ENCODE measurements at regions not wholly inside any gene's neighbourhood (a gene's known extent, or its start where the extent isn't known, plus 50 kb on each side); places are given as distances from the start of the nearest gene placed in this dataset.

- no peak for DNase-seq (ENCODE audit: low read depth)
Observed at GRCh38 chr5:109917154-109917546, 227.4 kb downstream of the MAN2A1 start.

GRCh38 chr5:109917966-109918365, 228.2 kb downstream of the MAN2A1 start:
- DNase-seq (ENCODE audit: low read depth), result no peak

GRCh38 chr5:109920736-109921135, 231.0 kb downstream of the MAN2A1 start:
- DNase-seq (ENCODE audit: low read depth), result no peak

GRCh38 chr5:109921735-109922380, 232.1 kb downstream of the MAN2A1 start:
- DNase-seq (ENCODE audit: low read depth), result no peak

GRCh38 chr5:109922381-109922995, 232.8 kb downstream of the MAN2A1 start:
- DNase-seq (ENCODE audit: low read depth), result no peak

- DNase-seq (ENCODE audit: low read depth), result no peak
Observed at GRCh38 chr5:109923205-109923604, 233.5 kb downstream of the MAN2A1 start.

- no peak for DNase-seq (ENCODE audit: low read depth)
Observed at GRCh38 chr5:109924237-109925107, 234.7 kb downstream of the MAN2A1 start.

GRCh38 chr5:109927639-109928038, 237.9 kb downstream of the MAN2A1 start:
- DNase-seq (ENCODE audit: low read depth), result no peak

- DNase-seq (ENCODE audit: low read depth), result no peak
Observed at GRCh38 chr5:109928046-109928445, 238.3 kb downstream of the MAN2A1 start.

- no peak for DNase-seq (ENCODE audit: low read depth)
Observed at GRCh38 chr5:109928811-109929210, 239.1 kb downstream of the MAN2A1 start.

GRCh38 chr5:109929376-109929775, 239.6 kb downstream of the MAN2A1 start:
- DNase-seq (ENCODE audit: low read depth), result no peak

- DNase-seq (ENCODE audit: low read depth), result no peak
Observed at GRCh38 chr5:109929911-109930310, 240.2 kb downstream of the MAN2A1 start.

GRCh38 chr5:109931049-109931780, 241.5 kb downstream of the MAN2A1 start:
- no peak for DNase-seq (ENCODE audit: low read depth)

GRCh38 chr5:109935833-109936490, 246.2 kb downstream of the MAN2A1 start:
- DNase-seq (ENCODE audit: low read depth), result peak; percentile 46

GRCh38 chr5:109936996-109937395, 247.3 kb downstream of the MAN2A1 start:
- no peak for DNase-seq (ENCODE audit: low read depth)

GRCh38 chr5:109937951-109938350, 248.2 kb downstream of the MAN2A1 start:
- no peak for DNase-seq (ENCODE audit: low read depth)

GRCh38 chr5:109938453-109938852, 248.7 kb downstream of the MAN2A1 start:
- no peak for DNase-seq (ENCODE audit: low read depth)

- no peak for DNase-seq (ENCODE audit: low read depth)
Observed at GRCh38 chr5:109939116-109939682, 249.5 kb downstream of the MAN2A1 start.

- DNase-seq (ENCODE audit: low read depth), result no peak
Observed at GRCh38 chr5:109942646-109943045, 252.9 kb downstream of the MAN2A1 start.

- DNase-seq (ENCODE audit: low read depth), result no peak
Observed at GRCh38 chr5:109943701-109944235, 254.0 kb downstream of the MAN2A1 start.

- peak; percentile 28 for DNase-seq (ENCODE audit: low read depth)
Observed at GRCh38 chr5:109944461-109944860, 254.7 kb downstream of the MAN2A1 start.
